ENCODE measurements at regions not wholly inside any gene's neighbourhood (a gene's known extent, or its start where the extent isn't known, plus 50 kb on each side); places are given as distances from the start of the nearest gene placed in this dataset.

DNA sequence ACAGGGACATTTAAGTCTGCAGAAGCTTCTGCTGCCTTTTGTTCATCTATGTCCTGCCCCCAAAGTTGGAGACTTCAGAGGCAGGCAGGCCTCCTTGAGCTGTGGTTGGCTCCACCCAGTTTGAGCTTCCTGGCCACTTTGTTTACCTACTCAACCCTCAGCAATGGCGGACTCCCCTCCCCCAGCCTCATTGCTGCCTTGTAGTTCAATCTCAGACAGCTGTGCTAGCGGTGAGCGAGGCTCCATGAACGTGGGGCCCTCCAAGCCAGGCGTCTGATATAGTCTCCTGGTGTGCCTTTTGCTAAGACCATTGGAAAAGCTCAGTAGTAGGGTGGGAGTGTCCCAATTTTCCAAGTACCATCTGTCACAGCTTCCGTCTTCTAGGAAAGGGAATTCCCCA lies 170.1 kb downstream of the CCNG2 start:
- Histone ChIP-seq H3K36me3 (ENCODE audit: insufficient read depth in 1 of 2, low read depth in 1 of 2) (no peaks in the 10 kb centered on the region), H3K9me3 (peaks cover under 1% of the 10 kb centered on the region), H3K27me3 (ENCODE audit: insufficient read depth in 3 of 3, low read length in 2 of 3) (no peaks in the 10 kb centered on the region), H3K4me1 (no peaks in the 10 kb centered on the region), H3K27ac (no peak overlapping the region), H3K4me3 (no peak overlapping the region)
- TF ChIP-seq, protein P1, sequence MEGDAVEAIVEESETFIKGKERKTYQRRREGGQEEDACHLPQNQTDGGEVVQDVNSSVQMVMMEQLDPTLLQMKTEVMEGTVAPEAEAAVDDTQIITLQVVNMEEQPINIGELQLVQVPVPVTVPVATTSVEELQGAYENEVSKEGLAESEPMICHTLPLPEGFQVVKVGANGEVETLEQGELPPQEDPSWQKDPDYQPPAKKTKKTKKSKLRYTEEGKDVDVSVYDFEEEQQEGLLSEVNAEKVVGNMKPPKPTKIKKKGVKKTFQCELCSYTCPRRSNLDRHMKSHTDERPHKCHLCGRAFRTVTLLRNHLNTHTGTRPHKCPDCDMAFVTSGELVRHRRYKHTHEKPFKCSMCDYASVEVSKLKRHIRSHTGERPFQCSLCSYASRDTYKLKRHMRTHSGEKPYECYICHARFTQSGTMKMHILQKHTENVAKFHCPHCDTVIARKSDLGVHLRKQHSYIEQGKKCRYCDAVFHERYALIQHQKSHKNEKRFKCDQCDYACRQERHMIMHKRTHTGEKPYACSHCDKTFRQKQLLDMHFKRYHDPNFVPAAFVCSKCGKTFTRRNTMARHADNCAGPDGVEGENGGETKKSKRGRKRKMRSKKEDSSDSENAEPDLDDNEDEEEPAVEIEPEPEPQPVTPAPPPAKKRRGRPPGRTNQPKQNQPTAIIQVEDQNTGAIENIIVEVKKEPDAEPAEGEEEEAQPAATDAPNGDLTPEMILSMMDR (IDR thresholded peaks at IDR 0.05): no peak
- WGBS, 3 donors: 77 to 83% (median 82%) methylated on average over 6 of the region's 6 CpGs
- DNase-seq: no peak
- intact Hi-C loops (cut with DNase I): no loop called here
- no peak for ATAC-seq

- H3K27me3 ChIP-seq (ENCODE audit: insufficient read depth in 3 of 3, low read length in 2 of 3): no peaks in the 10 kb centered on the region
- H3K27ac ChIP-seq: no peak overlapping the region
- H3K9me3 ChIP-seq: peaks cover 12% of the 10 kb centered on the region
- H3K4me1 ChIP-seq: no peaks in the 10 kb centered on the region
- no peak for ATAC-seq
- 51 to 65% (median 61%) methylated on average over 2 of the region's 2 CpGs for WGBS, 3 donors
- no peaks in the 10 kb centered on the region for H3K36me3 ChIP-seq (ENCODE audit: insufficient read depth in 1 of 2, low read depth in 1 of 2)
- TF ChIP-seq, protein P1 (IDR thresholded peaks at IDR 0.05): no peak
- no peak overlapping the region for H3K4me3 ChIP-seq
- intact Hi-C loops (cut with DNase I): no loop called here
- DNase-seq: no peak
These were observed 175.8 kb downstream of the CCNG2 start for GRCh38 chr4:77332696-77333270.

DNA sequence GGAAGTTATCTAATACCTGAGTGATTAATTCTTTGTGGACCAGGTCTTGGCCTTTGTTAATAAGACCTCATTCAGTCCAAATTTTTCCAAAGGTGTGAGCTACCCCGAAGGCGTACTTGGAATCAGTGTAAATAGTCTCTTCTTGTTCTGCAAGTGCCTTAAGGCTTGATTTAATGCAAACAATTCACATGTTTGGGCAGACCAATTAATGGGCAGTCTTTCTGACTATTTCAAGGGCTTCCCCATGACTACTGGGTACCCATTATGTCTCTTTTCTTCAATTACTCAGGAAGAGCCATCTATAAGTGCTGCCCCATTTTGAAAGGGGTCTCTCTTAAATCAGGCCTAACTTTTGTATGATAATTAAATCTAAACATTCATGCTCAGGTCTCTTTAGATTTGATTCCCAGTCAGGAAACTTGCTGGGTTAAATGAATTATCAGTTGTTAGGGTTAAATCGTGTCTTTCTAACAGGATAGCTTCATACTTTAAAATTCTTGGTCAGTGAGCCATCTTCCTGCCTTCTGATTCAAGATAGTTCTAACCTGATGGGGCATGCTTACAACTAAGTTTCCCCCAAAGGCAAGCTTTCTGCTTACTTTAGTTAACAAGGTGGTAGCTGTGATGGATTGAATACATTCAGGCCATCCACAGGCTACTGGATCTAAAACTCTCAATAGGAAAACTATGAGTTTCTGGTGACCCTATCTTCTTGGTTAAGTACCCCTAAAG lies 179.6 kb downstream of the CCNG2 start:
- Histone ChIP-seq H3K36me3 (ENCODE audit: insufficient read depth in 1 of 2, low read depth in 1 of 2) (no peaks in the 10 kb centered on the region), H3K4me3 (no peak overlapping the region), H3K27me3 (ENCODE audit: insufficient read depth in 3 of 3, low read length in 2 of 3) (no peaks in the 10 kb centered on the region), H3K27ac (no peak overlapping the region), H3K4me1 (no peaks in the 10 kb centered on the region), H3K9me3 (peaks cover 12% of the 10 kb centered on the region)
- DNase-seq (no peak), ATAC-seq (no peak)
- TF ChIP-seq, protein P1 (IDR thresholded peaks at IDR 0.05): no peak
- intact Hi-C loops (cut with DNase I): no loop called here
- WGBS, 3 donors: 82 to 89% (median 84%) methylated on average over 3 of the region's 3 CpGs

DNA sequence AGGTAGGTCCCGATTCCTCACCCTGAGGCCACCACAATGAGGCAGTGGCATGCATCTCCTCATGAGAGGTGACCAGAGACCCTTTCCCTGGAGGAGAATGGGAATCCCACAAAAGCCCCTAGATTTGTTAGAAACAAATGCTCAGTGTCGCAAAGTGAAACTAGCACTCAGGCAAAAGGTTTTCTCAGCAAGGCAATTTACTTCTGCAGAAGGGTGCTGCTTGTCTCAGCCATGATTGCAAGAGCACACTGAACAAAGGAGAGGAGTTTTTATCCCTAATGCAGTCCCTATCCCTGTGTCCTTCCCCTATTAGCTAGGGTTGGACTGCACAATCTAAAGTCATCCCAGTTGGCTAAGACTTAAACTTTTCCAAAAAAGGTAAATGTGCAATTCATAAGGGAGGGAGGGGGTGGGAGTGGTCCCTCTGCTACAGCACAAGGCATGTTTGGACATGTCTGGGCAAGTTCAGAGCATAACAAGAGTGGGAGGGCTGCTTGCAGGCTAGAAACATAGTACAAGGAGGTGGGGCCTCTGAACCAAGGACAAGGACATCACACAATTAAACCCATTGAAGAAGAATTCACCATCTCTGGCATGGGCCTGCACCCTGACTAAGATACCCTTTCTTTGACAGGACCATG lies 185.3 kb downstream of the CCNG2 start:
- 97 to 98% (median 98%) methylated on average over 2 of the region's 2 CpGs for WGBS, 3 donors
- TF ChIP-seq, protein P1 (IDR thresholded peaks at IDR 0.05): no peak
- H3K36me3 ChIP-seq (ENCODE audit: insufficient read depth in 1 of 2, low read depth in 1 of 2): no peaks in the 10 kb centered on the region

More for the DNA sequence above, 185.3 kb downstream of the CCNG2 start:
- Histone ChIP-seq H3K4me1 (no peaks in the 10 kb centered on the region), H3K27me3 (ENCODE audit: insufficient read depth in 3 of 3, low read length in 2 of 3) (peaks cover 0 to 4% (median 0%) of the 10 kb centered on the region in 3 donors), H3K4me3 (no peak overlapping the region), H3K9me3 (peaks cover 7% of the 10 kb centered on the region), H3K27ac (no peak overlapping the region)
- intact Hi-C loops (cut with DNase I): no loop called here
- DNase-seq (no peak), ATAC-seq (no peak)

Measured in psoas muscle (tissue), 7 donors.